HG02571 (cell line): ENCODE measurements at regions not wholly inside any gene's neighbourhood (a gene's known extent, or its start where the extent isn't known, plus 50 kb on each side); places are given as distances from the start of the nearest gene placed in this dataset.

ENCODE experiments used
- ATAC-seq: cut with Tn5 transposase; IDR thresholded peaks from one replicate; pipeline ENCODE4 v1.9.1; 2021; ENCODE audit warnings: mild to moderate bottlenecking, moderate library complexity; ENCODE audit not compliant: unreplicated experiment

GRCh38 chr20:40978761-40979160 lies 49.9 kb upstream of the TOP1 start:
- ATAC-seq = no peak
